ENCODE measurements at regions not wholly inside any gene's neighbourhood (a gene's known extent, or its start where the extent isn't known, plus 50 kb on each side); places are given as distances from the start of the nearest gene placed in this dataset.

GRCh38 chr7:96484845-96485244, 162.9 kb upstream of the SLC25A13 start:
- no peak for DNase-seq (ENCODE audit: low read depth, low spot score)

DNA sequence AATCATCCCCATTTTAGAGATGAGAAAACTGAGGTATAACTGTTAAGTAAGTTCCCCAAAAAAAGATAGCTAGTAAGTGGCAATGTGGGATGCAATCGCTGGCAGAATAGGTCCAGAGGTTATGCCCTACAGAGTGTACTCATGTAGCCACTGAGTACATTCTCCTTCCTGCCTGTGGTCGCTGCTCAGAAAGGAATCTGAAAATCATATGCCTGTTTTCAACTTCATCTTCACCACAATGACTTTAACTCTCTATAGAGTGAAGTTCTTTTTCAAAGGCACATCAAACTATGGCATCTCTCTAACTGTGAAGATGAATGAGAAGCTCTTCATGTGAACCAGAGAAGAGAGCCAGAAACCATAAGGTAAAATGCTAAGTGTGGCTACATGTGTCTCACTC, 162.2 kb upstream of the SLC25A13 start:
- DNase-seq (ENCODE audit: low read depth, low spot score): no peak

- no peak for DNase-seq (ENCODE audit: low read depth, low spot score)
Observed at GRCh38 chr7:96481796-96482195, 159.9 kb upstream of the SLC25A13 start.

DNA sequence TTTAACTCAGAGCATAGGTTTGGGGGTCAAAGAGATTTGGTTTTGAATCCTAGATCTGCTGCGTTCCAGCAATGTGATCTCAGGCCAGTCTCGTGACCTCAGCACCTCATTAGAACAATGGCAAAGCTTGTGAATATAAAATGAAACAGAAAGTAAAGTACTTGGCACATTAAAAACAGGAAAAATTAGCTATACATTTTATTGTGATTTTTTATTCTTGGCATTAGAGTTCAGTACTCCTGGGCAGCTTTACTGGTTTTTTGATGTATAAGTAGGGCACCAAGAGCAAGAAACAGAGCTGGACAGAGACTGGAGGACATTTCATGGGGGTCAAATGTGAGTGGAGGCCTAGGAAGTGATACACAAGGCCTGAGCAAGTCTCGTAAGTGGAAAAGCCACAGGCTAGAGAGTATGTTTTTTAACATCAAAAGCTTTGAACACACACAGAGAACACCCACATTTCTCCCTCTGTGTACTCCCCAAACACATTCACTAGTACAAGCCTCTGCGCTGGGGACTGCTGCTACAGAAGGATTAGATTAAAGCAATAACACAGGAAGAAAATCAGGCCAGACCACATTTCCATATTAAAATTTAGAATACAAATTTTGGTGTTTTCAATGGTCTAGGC, 157.2 kb upstream of the SLC25A13 start:
- DNase-seq (ENCODE audit: low read depth, low spot score): no peak

DNA sequence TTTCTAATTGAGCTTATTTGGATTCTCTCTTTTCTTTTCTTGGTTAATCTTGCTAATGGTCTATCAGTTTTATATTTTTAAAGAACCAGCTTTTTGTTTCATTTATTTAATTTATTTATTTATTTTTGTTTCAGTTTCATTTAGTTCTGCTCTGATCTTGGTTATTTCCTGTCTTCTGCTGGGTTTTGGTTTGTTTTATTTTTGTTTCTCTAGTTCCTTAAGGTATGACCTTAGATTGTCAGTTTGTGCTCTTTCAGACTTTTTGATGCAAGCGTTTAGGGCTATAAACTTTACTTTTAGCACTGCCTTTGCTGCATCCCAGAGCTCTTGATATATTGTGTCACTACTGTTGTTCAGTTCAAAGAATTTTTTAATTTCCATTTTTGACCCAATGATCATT, 149.7 kb upstream of the SLC25A13 start:
- no peak for DNase-seq (ENCODE audit: low read depth, low spot score)

DNA sequence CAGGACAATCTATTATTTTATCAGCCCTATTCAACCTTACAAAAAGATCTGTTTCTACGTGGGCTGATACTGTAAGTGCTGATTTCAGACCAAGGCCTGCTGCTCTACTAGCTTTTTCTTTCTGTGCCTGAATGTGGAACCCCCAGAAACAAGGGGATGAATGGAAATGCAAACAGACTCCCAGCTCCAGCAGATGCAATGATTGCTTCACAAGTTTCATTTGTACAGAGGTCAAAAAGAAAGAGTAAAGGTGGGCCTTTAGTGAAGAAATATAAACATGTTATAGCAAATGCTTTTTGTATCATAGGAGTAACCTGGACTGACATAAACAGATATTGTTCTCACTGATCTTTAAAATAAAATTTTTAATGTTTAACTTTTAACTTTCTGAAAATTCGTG, 130.2 kb upstream of the SLC25A13 start:
- no peak for DNase-seq (ENCODE audit: low read depth, low spot score)

DNA sequence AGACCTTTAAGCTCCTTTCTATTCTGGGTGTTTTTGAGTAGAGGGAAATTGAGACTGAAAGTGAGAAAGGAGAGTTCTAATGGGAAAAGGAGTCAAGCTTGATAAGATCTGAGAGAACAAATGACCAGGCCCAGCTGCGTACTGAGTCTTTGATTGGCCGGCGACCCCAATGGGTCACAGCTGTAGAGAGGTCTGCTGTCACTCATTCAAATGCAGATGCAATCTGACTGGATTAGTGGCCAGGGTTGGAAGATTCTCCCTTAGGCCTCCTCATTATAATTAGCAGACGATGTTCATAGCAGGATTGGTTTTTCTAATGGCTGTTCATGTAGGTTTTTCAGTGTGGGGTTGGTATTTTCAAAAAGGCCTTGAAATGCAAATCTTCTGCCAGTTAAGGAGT, 127.2 kb upstream of the SLC25A13 start:
- DNase-seq (ENCODE audit: low read depth, low spot score): peak; percentile 46

GRCh38 chr7:96447109-96447645, 125.3 kb upstream of the SLC25A13 start:
- DNase-seq (ENCODE audit: low read depth, low spot score): no peak

DNA sequence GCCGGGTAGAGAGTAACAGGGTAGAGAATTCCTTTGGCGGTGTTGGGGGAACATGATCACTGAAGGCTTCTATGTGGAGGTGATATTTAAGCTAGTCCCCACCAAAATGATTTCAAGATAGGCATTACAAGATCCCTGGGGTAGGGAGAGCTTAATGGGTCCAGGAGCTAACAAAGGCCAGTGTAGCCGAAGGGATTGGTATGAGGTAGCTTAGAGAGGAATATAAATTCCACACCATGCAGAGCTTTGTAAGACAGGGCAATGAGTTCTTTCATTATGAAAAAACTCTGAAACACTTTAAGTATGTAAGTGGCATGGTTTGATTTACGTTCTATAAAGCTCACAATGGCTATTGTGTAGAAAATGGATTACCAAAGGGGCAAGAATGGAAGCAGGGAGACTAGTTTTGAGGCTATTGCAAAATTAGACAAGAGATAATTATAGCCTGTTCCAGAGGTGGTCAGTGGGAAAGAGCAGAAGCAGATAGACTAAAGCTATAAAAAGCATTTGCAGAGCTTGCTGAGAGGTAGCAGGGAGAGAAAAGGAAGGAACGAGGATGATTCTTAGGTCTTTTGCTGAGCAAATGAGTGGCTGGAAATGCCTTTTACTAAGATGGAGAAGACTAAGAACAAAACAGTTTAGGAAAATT, 119.7 kb upstream of the SLC25A13 start:
- no peak for DNase-seq (ENCODE audit: low read depth, low spot score)

DNA sequence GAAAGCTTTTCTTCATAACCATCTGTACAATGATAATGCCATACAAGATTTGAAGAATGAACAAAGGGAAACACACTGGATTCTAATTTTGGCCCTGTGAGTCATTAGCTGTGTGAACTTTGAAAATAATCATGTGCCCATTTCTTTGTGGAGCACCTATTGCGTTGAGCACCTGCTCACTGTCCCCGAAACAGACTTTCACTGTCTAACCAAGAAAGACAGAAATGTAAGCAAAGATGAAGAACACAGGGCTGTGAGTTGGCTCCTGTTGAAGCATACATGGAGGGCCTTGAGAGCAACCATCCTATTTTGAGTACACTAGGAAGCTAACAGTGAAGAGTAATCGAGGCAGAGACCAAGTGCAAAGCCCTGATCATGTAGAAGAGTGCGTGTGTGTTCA, 118.4 kb upstream of the SLC25A13 start:
- no peak for DNase-seq (ENCODE audit: low read depth, low spot score)

DNA sequence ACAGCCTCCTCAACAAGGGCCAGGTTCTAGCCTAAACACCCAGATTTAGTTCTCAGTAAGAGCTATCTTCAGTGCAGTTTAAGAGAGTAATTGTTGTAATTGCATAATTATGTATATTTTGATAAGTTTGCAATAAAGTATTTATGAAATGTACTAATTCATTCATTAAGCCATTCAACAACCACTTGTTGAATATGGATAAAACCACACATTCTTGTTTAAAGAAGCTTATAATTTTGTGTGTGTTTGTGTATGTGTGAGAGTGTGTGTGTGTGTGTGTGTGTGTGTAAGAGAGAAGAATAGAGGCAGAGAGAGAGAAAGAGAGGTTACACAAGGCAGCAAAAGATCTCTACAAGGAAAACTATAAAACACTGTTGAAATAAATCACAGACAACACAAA, 115.0 kb upstream of the SLC25A13 start:
- DNase-seq (ENCODE audit: low read depth, low spot score): no peak

- no peak for DNase-seq (ENCODE audit: low read depth, low spot score)
Observed at GRCh38 chr7:96430356-96430755, 108.5 kb upstream of the SLC25A13 start.

- DNase-seq (ENCODE audit: low read depth, low spot score): no peak
Observed at GRCh38 chr7:96427143-96427542, 105.2 kb upstream of the SLC25A13 start.

- DNase-seq (ENCODE audit: low read depth, low spot score): no peak
Observed at GRCh38 chr7:96426685-96427084, 104.8 kb upstream of the SLC25A13 start.

DNA sequence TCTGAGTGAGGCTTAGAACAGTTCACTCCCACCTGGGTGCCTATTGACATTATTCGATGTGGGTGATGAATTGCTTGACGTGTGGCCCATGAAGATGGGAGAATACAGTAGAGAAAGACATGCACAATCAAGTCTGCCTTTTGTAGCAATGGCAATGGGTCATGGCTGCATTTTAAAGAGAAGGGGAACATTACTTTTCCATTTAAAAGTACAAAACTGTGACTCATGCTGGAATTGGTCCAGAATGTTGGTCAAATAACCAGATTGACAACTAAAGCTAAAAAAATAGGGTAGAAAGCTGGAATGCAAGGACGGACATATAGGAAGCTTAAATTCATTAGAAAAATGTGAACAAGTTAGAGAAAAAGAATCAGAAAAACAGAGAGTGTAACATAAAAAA, 104.1 kb upstream of the SLC25A13 start:
- no peak for DNase-seq (ENCODE audit: low read depth, low spot score)

- no peak for DNase-seq (ENCODE audit: low read depth, low spot score)
Observed at GRCh38 chr7:96424411-96424810, 102.5 kb upstream of the SLC25A13 start.

GRCh38 chr7:96422388-96422787, 100.5 kb upstream of the SLC25A13 start:
- DNase-seq (ENCODE audit: low read depth, low spot score): no peak

GRCh38 chr7:96418581-96418980, 96.7 kb upstream of the SLC25A13 start:
- no peak for DNase-seq (ENCODE audit: low read depth, low spot score)

DNA sequence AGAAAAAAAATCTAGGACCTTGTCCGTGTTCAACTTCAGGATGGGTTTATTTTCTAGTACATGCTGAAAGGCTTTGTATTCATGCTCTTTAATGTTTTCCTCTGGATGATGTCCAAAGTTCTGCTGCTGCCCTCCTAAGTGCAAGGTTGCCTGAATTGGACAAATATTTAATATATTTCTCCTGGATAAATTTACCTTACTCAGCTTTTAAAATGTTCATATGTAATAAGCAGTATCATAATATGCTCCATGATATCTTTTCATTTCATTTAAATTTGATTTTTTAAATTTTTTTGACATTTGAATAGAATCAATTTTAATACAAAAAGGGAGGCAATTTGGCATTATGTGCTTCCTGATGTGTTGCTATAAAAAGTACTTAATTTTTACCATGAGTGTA, 95.9 kb upstream of the SLC25A13 start:
- DNase-seq (ENCODE audit: low read depth, low spot score): no peak

DNA sequence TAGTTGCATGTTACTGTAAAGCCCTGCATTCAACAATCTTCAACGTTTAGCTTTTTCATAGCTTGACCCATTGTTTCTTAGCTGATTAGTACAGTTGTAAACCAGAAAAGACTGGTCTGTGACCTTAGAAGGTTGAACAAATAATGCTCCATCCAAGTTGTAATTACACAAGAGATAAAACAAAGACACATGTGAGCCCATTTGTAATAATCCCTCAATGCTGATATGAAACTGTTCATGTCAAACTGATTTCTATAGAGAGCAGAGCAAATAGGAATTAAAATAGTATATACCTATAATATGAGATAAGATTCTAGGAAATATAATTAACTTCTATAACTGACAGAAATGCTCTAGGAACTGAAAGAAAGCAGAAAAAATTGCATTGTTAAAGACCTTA, 94.7 kb upstream of the SLC25A13 start:
- no peak for DNase-seq (ENCODE audit: low read depth, low spot score)

DNA sequence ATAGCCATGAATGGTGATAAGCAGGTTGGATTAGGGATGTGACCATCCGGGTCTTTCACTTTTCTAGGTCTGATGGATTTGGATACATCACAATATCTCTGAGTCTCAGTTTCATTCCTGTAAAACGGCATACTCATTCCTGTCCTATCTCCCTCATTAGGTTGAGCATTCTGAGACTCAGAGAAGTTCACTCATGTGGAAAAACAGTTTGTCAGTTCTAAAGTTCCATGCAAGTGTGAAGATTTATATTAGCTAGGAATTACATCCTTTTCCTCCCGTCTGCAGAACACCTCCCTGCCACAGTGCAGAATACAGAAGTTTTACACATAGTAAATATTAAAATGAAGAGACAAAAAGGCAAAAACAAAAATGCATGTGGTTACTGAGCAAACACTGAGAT, 94.2 kb upstream of the SLC25A13 start:
- DNase-seq (ENCODE audit: low read depth, low spot score): no peak

DNA sequence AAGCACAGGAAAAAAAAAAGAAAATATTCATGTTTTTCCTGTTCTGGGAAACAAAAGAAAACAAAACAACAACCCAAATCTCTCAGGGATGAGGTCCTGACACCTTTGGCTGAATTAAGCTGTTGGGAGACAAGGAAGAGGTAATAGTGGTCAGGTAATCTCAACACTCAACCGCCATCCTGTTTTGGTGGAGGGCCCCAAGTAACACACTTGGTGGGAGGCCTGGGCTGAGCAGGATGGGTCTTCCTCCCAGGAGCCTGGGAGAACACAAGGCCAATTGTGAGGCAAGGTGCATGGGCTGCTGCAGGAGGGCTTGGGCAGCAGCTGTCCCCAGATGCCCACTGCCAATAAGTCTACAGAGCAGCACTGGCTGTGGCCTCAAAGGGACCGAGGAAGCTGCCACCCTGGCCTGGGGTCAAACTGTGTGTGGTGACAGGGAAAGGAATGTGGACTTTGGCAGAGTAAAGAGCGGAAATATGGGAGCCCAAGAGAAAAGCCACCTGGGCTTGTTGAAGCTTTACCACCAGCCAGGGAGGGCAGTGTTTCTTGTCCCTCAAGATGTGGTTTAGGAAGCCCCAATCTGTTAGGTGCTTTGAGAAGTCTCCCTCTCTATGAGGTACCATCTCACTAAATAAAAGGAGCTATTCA, 93.5 kb upstream of the SLC25A13 start:
- DNase-seq (ENCODE audit: low read depth, low spot score): peak; percentile 31

DNA sequence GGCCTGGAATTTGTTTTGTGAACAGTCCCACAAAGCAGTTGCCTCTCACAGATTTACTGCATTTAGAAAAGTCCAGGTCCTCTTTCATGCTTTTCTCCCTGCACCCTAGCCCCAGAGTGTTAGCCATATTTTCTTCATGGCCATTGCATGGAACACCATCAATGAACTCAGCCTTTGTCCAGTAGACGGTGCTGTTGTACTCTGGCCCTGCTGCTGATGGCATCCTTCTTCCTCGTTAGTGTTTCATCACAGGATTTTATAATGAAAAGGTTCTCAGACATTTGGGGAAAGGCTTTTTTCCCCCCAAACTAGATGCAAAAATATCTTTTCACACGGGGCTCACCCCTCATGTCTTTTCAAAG, 93.0 kb upstream of the SLC25A13 start:
- peak; percentile 63 for DNase-seq (ENCODE audit: low read depth, low spot score)
